GM19463 (cell line): ENCODE measurements at regions not wholly inside any gene's neighbourhood (a gene's known extent, or its start where the extent isn't known, plus 50 kb on each side); places are given as distances from the start of the nearest gene placed in this dataset.

Source experiments
- ATAC-seq: cut with Tn5 transposase; IDR thresholded peaks from one replicate; pipeline ENCODE4 v1.9.1; 2021; ENCODE audit warnings: mild to moderate bottlenecking, moderate library complexity; ENCODE audit not compliant: unreplicated experiment

GRCh38 chr1:29520571-29521437, 284.5 kb downstream of the PTPRU start:
- no peak for ATAC-seq

- ATAC-seq, result no peak
Measured at GRCh38 chr1:29519788-29520110, 283.4 kb downstream of the PTPRU start.

- ATAC-seq, result no peak
Measured at GRCh38 chr1:29519108-29519787, 282.9 kb downstream of the PTPRU start.

- no peak for ATAC-seq
Measured at GRCh38 chr1:29518183-29518835, 282.0 kb downstream of the PTPRU start.

GRCh38 chr1:29517251-29518086, 281.1 kb downstream of the PTPRU start:
- no peak for ATAC-seq

GRCh38 chr1:29516063-29516820, 279.9 kb downstream of the PTPRU start:
- ATAC-seq, result no peak

- ATAC-seq, result no peak
Measured at GRCh38 chr1:29515170-29515955, 279.0 kb downstream of the PTPRU start.

- ATAC-seq, result no peak
Measured at GRCh38 chr1:29514361-29515169, 278.2 kb downstream of the PTPRU start.

GRCh38 chr1:29513357-29513756, 277.0 kb downstream of the PTPRU start:
- ATAC-seq, result no peak

- ATAC-seq, result no peak
Measured at GRCh38 chr1:29511436-29511835, 275.1 kb downstream of the PTPRU start.

GRCh38 chr1:29508458-29509107, 272.3 kb downstream of the PTPRU start:
- no peak for ATAC-seq

GRCh38 chr1:29506678-29507225, 270.4 kb downstream of the PTPRU start:
- no peak for ATAC-seq

GRCh38 chr1:29505532-29506220, 269.4 kb downstream of the PTPRU start:
- no peak for ATAC-seq

- no peak for ATAC-seq
Measured at GRCh38 chr1:29504709-29505410, 268.5 kb downstream of the PTPRU start.

GRCh38 chr1:29504196-29504595, 267.9 kb downstream of the PTPRU start:
- ATAC-seq, result no peak
